GM23338 (cell line): ENCODE measurements at regions not wholly inside any gene's neighbourhood (a gene's known extent, or its start where the extent isn't known, plus 50 kb on each side); places are given as distances from the start of the nearest gene placed in this dataset.

Experiments
- CREB1 ChIP-seq: fragments of 250-450 bp; sonication (Bioruptor Pico); IDR thresholded peaks from 2 replicates; pipeline ENCODE4 v1.5.0; 2020; ENCODE audit warnings: low read depth, mild to moderate bottlenecking, moderate library complexity
- EZH2 ChIP-seq: fragments of 200-600 bp; sonication (generic); IDR thresholded peaks from one replicate; pipeline ENCODE4 v1.8.0; 2017; ENCODE audit warnings: antibody characterized with exemption, mild to moderate bottlenecking, low read depth; ENCODE audit not compliant: unreplicated experiment
- EZH2phosphoT487 ChIP-seq: fragments of 200-600 bp; sonication (generic); IDR thresholded peaks from one replicate; pipeline ENCODE4 v1.8.1; 2018; ENCODE audit warnings: antibody characterized with exemption; ENCODE audit not compliant: unreplicated experiment
- JUNB ChIP-seq: IDR thresholded peaks from one replicate; pipeline ENCODE4 v1.6.1; 2016; ENCODE audit warnings: antibody characterized with exemption; ENCODE audit not compliant: unreplicated experiment
- NANOG ChIP-seq: IDR thresholded peaks from 2 replicates; pipeline ENCODE4 v1.6.1; 2016; ENCODE audit warnings: antibody characterized with exemption, borderline replicate concordance
- POLR2AphosphoS5 ChIP-seq: IDR thresholded peaks from 2 replicates; pipeline ENCODE4 v1.6.1; 2016; ENCODE audit warnings: antibody characterized with exemption, low read depth
- ZNF462 ChIP-seq: fragments of 250-450 bp; sonication (Bioruptor Pico); IDR thresholded peaks from 2 replicates; pipeline ENCODE4 v1.5.0; 2020; ENCODE audit warnings: mild to moderate bottlenecking, moderate library complexity
- TF ChIP-seq, protein P1 (sequence below), 2 experiments: fragments of 200-600 bp in 1 of 2; sonication (generic) in 1 of 2; conservative IDR thresholded peaks; 2 replicates each; pipeline versions ENCODE4 v1.5.1 to v1.6.1; 2016 to 2017; ENCODE audit warnings: antibody characterized with exemption in 2 of 2, low read depth in 2 of 2, mild to moderate bottlenecking in 2 of 2, moderate library complexity in 1 of 2
- TF ChIP-seq, protein P2 (sequence below): IDR thresholded peaks from one replicate; pipeline ENCODE4 v1.6.1; 2018; ENCODE audit warnings: antibody characterized with exemption; ENCODE audit not compliant: unreplicated experiment

DNA sequence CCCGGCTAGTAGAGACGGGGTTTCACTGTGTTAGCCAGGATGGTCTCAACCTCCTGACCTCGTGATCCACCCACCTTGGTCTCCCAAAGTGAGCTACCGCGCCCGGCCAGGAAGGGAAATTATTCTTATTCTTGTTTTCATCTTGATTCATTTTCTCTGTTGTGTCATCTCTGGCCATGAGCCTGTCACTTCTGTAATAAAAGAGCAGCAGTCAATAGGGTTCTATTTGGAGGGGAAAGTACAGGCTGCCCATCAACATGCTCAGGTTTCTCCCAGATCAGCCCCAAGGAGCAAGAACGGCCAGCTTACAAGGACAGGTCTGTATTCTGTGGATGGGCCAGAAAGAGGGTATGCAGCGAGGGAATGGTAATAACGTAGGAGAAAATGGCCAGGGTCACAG, 345.0 kb downstream of the PREX1 start:
- TF ChIP-seq ZNF462 (CRISPR knock-in tag) = no peak
- TF ChIP-seq, protein P1, sequence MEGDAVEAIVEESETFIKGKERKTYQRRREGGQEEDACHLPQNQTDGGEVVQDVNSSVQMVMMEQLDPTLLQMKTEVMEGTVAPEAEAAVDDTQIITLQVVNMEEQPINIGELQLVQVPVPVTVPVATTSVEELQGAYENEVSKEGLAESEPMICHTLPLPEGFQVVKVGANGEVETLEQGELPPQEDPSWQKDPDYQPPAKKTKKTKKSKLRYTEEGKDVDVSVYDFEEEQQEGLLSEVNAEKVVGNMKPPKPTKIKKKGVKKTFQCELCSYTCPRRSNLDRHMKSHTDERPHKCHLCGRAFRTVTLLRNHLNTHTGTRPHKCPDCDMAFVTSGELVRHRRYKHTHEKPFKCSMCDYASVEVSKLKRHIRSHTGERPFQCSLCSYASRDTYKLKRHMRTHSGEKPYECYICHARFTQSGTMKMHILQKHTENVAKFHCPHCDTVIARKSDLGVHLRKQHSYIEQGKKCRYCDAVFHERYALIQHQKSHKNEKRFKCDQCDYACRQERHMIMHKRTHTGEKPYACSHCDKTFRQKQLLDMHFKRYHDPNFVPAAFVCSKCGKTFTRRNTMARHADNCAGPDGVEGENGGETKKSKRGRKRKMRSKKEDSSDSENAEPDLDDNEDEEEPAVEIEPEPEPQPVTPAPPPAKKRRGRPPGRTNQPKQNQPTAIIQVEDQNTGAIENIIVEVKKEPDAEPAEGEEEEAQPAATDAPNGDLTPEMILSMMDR (conservative IDR thresholded peaks at IDR 0.05; ENCODE audit: low read depth in 2 of 2) = no peak
- TF ChIP-seq EZH2 = no peak
- TF ChIP-seq CREB1 (CRISPR knock-in tag) = no peak
- no peak for TF ChIP-seq POLR2AphosphoS5
- no peak for TF ChIP-seq EZH2phosphoT487
- TF ChIP-seq, protein P2, sequence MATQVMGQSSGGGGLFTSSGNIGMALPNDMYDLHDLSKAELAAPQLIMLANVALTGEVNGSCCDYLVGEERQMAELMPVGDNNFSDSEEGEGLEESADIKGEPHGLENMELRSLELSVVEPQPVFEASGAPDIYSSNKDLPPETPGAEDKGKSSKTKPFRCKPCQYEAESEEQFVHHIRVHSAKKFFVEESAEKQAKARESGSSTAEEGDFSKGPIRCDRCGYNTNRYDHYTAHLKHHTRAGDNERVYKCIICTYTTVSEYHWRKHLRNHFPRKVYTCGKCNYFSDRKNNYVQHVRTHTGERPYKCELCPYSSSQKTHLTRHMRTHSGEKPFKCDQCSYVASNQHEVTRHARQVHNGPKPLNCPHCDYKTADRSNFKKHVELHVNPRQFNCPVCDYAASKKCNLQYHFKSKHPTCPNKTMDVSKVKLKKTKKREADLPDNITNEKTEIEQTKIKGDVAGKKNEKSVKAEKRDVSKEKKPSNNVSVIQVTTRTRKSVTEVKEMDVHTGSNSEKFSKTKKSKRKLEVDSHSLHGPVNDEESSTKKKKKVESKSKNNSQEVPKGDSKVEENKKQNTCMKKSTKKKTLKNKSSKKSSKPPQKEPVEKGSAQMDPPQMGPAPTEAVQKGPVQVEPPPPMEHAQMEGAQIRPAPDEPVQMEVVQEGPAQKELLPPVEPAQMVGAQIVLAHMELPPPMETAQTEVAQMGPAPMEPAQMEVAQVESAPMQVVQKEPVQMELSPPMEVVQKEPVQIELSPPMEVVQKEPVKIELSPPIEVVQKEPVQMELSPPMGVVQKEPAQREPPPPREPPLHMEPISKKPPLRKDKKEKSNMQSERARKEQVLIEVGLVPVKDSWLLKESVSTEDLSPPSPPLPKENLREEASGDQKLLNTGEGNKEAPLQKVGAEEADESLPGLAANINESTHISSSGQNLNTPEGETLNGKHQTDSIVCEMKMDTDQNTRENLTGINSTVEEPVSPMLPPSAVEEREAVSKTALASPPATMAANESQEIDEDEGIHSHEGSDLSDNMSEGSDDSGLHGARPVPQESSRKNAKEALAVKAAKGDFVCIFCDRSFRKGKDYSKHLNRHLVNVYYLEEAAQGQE = no peak
- TF ChIP-seq JUNB = no peak
- TF ChIP-seq NANOG = no peak
